WTC11 (cell line): ENCODE measurements at regions not wholly inside any gene's neighbourhood (a gene's known extent, or its start where the extent isn't known, plus 50 kb on each side); places are given as distances from the start of the nearest gene placed in this dataset.

Experiments
- FOXJ3 ChIP-seq: sonication (generic); formaldehyde crosslinking; IDR thresholded peaks from 2 replicates; pipeline ENCODE4 v1.9.0; 2021; ENCODE audit warnings: missing genetic modification reagents, mild to moderate bottlenecking, borderline replicate concordance
- NFE2L1 ChIP-seq: sonication (generic); formaldehyde crosslinking; IDR thresholded peaks from 2 replicates; pipeline ENCODE4 v1.8.1; 2023; ENCODE audit warnings: missing genetic modification reagents
- SMAD3 ChIP-seq: sonication (generic); formaldehyde crosslinking; IDR thresholded peaks from 2 replicates; pipeline ENCODE4 v1.8.0; 2022; ENCODE audit warnings: missing genetic modification reagents, mild to moderate bottlenecking, borderline replicate concordance
- ZNF263 ChIP-seq: sonication (generic); formaldehyde crosslinking; IDR thresholded peaks from 2 replicates; pipeline ENCODE4 v1.8.1; 2022; ENCODE audit warnings: low read depth, mild to moderate bottlenecking, moderate library complexity, missing genetic modification reagents
- TF ChIP-seq, protein P1 (sequence below): sonication (generic); formaldehyde crosslinking; IDR thresholded peaks from 2 replicates; pipeline ENCODE4 v1.8.0; 2023; ENCODE audit warnings: missing genetic modification reagents
- TF ChIP-seq, protein P2 (sequence below): sonication (generic); formaldehyde crosslinking; IDR thresholded peaks from 2 replicates; pipeline ENCODE4 v1.8.0; 2022; ENCODE audit warnings: mild to moderate bottlenecking, missing genetic modification reagents
- TF ChIP-seq, protein P3 (sequence below): fragments of 200-600 bp; IDR thresholded peaks from 2 replicates; pipeline ENCODE4 v1.8.0; 2022; ENCODE audit warnings: antibody characterized with exemption
- TF ChIP-seq, protein P4 (sequence below): sonication (generic); formaldehyde crosslinking; IDR thresholded peaks from 2 replicates; pipeline ENCODE4 v1.8.1; 2023; ENCODE audit warnings: mild to moderate bottlenecking, missing genetic modification reagents, moderate library complexity
- TF ChIP-seq, protein P5 (sequence below): sonication (generic); formaldehyde crosslinking; IDR thresholded peaks from 2 replicates; pipeline ENCODE4 v1.8.1; 2022; ENCODE audit warnings: low read depth, missing genetic modification reagents, borderline replicate concordance

DNA sequence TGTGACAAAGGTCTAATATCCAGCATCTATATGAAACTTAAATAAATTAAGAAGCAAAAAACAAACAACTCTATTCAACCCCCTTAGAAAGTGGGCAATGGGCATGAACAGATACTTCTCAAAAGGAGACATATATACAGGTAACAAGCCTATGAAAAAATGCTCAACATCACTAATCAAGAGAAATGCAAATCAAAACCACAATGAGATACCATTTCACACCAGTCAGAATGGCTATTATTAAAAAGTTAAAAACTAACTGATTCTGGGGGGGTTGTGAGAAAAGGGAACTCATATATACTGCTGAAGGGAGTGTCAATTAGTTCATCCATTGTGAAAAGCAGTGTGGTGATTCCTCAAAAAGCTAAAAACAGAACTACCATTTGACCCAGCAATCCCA is 198.9 kb downstream of the BMP4 start:
- TF ChIP-seq, protein P1, sequence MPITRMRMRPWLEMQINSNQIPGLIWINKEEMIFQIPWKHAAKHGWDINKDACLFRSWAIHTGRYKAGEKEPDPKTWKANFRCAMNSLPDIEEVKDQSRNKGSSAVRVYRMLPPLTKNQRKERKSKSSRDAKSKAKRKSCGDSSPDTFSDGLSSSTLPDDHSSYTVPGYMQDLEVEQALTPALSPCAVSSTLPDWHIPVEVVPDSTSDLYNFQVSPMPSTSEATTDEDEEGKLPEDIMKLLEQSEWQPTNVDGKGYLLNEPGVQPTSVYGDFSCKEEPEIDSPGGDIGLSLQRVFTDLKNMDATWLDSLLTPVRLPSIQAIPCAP (CRISPR knock-in tag): no peak
- TF ChIP-seq, protein P2, sequence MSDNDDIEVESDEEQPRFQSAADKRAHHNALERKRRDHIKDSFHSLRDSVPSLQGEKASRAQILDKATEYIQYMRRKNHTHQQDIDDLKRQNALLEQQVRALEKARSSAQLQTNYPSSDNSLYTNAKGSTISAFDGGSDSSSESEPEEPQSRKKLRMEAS: no peak
- TF ChIP-seq, protein P3, sequence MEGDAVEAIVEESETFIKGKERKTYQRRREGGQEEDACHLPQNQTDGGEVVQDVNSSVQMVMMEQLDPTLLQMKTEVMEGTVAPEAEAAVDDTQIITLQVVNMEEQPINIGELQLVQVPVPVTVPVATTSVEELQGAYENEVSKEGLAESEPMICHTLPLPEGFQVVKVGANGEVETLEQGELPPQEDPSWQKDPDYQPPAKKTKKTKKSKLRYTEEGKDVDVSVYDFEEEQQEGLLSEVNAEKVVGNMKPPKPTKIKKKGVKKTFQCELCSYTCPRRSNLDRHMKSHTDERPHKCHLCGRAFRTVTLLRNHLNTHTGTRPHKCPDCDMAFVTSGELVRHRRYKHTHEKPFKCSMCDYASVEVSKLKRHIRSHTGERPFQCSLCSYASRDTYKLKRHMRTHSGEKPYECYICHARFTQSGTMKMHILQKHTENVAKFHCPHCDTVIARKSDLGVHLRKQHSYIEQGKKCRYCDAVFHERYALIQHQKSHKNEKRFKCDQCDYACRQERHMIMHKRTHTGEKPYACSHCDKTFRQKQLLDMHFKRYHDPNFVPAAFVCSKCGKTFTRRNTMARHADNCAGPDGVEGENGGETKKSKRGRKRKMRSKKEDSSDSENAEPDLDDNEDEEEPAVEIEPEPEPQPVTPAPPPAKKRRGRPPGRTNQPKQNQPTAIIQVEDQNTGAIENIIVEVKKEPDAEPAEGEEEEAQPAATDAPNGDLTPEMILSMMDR: no peak
- TF ChIP-seq, protein P4, sequence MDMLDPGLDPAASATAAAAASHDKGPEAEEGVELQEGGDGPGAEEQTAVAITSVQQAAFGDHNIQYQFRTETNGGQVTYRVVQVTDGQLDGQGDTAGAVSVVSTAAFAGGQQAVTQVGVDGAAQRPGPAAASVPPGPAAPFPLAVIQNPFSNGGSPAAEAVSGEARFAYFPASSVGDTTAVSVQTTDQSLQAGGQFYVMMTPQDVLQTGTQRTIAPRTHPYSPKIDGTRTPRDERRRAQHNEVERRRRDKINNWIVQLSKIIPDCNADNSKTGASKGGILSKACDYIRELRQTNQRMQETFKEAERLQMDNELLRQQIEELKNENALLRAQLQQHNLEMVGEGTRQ: no peak
- TF ChIP-seq NFE2L1 (no peak), ZNF263 (CRISPR knock-in tag) (no peak), FOXJ3 (CRISPR knock-in tag) (no peak), SMAD3 (CRISPR knock-in tag) (no peak)
- TF ChIP-seq, protein P5, sequence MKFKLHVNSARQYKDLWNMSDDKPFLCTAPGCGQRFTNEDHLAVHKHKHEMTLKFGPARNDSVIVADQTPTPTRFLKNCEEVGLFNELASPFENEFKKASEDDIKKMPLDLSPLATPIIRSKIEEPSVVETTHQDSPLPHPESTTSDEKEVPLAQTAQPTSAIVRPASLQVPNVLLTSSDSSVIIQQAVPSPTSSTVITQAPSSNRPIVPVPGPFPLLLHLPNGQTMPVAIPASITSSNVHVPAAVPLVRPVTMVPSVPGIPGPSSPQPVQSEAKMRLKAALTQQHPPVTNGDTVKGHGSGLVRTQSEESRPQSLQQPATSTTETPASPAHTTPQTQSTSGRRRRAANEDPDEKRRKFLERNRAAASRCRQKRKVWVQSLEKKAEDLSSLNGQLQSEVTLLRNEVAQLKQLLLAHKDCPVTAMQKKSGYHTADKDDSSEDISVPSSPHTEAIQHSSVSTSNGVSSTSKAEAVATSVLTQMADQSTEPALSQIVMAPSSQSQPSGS (CRISPR knock-in tag): no peak
